PFSK-1 (cell line): ENCODE measurements at regions not wholly inside any gene's neighbourhood (a gene's known extent, or its start where the extent isn't known, plus 50 kb on each side); places are given as distances from the start of the nearest gene placed in this dataset.

Source experiments
- FOXP2 ChIP-seq: optimal IDR thresholded peaks from 2 replicates; pipeline ENCODE3; 2011; ENCODE audit warnings: borderline replicate concordance, control low read depth, inconsistent platforms; ENCODE audit not compliant: insufficient read depth; ENCODE audit errors: extremely low read length, extremely low read depth
- POLR2AphosphoS5 ChIP-seq: IDR thresholded peaks from 2 replicates; pipeline ENCODE4 v1.6.1; 2012; ENCODE audit warnings: low read depth, mild to moderate bottlenecking, control low read depth, low read length, moderate library complexity
- REST ChIP-seq, 2 experiments: IDR thresholded peaks; 2 replicates each; pipeline versions ENCODE4 v1.6.1 to v1.8.0; 2011 to 2012; ENCODE audit warnings: low read depth in 2 of 2, low read length in 2 of 2, control low read depth in 1 of 2, inconsistent platforms in 1 of 2, mild to moderate bottlenecking in 1 of 2, moderate library complexity in 1 of 2; ENCODE audit not compliant: insufficient read depth in 1 of 2
- SIN3A ChIP-seq: IDR thresholded peaks from 2 replicates; pipeline ENCODE4 v1.6.1; 2012; ENCODE audit warnings: mild to moderate bottlenecking, low read length, moderate library complexity, borderline replicate concordance; ENCODE audit not compliant: insufficient read depth
- TAF1 ChIP-seq: IDR thresholded peaks from 2 replicates; pipeline ENCODE4 v1.6.1; 2012; ENCODE audit warnings: low read length, control low read depth, borderline replicate concordance; ENCODE audit not compliant: insufficient read depth

GRCh38 chr22:42217752-42218280, 52.6 kb downstream of the TCF20 start:
- TF ChIP-seq FOXP2 (no peak), POLR2AphosphoS5 (no peak), REST (IDR thresholded peaks at IDR 0.05; ENCODE audit: insufficient read depth in 1 of 2, low read depth in 2 of 2, low read length in 2 of 2) (no peak), SIN3A (no peak), TAF1 (no peak)

- TF ChIP-seq POLR2AphosphoS5: no peak
- TF ChIP-seq TAF1: no peak
- TF ChIP-seq SIN3A: no peak
- TF ChIP-seq FOXP2: no peak
- no peak for TF ChIP-seq REST (IDR thresholded peaks at IDR 0.05; ENCODE audit: insufficient read depth in 1 of 2, low read depth in 2 of 2, low read length in 2 of 2)
Measured at GRCh38 chr22:42217019-42217751, 53.3 kb downstream of the TCF20 start.

- TF ChIP-seq FOXP2: no peak
- TF ChIP-seq SIN3A: no peak
- no peak for TF ChIP-seq POLR2AphosphoS5
- TF ChIP-seq TAF1: no peak
- TF ChIP-seq REST (IDR thresholded peaks at IDR 0.05; ENCODE audit: insufficient read depth in 1 of 2, low read depth in 2 of 2, low read length in 2 of 2): no peak
Measured at GRCh38 chr22:42214633-42215415, 55.6 kb downstream of the TCF20 start.

GRCh38 chr22:42208362-42208761, 62.1 kb downstream of the TCF20 start:
- no peak for TF ChIP-seq REST (IDR thresholded peaks at IDR 0.05; ENCODE audit: insufficient read depth in 1 of 2, low read depth in 2 of 2, low read length in 2 of 2)
- TF ChIP-seq FOXP2: no peak
- TF ChIP-seq TAF1: no peak
- TF ChIP-seq SIN3A: no peak
- no peak for TF ChIP-seq POLR2AphosphoS5
